AG20443 (cell line): ENCODE measurements at regions not wholly inside any gene's neighbourhood (a gene's known extent, or its start where the extent isn't known, plus 50 kb on each side); places are given as distances from the start of the nearest gene placed in this dataset.
A peak's percentile ranks its signal among the peaks of the same experiment; 100 is the strongest.
"Not testable (repeated sequence)": the region's sequence is repeated elsewhere in the genome, so short reads cannot be mapped to it uniquely, and the experiment has no call there.

ENCODE experiments used
- DNase-seq: peaks from one replicate; pipeline ENCODE4 v3.0.0; 2012; ENCODE audit warnings: low spot score, mixed read lengths

DNA sequence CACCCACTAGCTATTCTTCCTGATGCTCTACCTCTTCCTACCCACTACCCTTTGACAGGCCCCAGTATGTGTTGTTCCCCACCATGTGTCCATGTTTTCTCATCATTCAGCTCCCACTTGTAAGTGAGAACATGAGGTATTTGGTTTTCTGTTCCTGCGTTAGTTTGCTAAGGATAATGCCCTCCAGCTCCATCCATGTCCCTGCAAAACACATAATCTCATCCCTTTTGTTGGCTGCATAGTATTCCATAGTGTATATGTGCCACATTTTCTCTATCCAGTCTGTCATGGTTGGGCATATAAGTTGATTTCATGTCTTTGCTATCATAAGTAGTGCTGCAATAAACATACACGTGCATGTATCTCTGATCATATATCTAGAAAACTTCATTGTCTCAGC, 218.3 kb upstream of the STXBP5 start:
- no peak for DNase-seq

DNA sequence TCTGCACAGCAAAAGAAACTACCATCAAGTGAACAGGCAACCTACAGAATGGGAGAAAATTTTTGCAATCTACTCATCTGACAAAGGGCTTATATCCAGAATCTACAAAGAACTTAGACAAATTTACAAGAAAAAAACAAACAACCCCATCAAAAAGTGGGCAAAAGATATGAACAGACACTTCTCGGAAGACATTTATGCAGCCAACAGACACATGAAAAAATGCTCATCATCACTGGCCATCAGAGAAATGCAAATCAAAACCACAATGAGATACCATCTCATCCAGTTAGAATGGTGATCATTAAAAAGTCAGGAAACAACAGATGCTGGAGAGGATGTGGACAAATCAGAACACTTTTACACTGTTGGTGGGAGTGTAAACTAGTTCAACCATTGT, 216.3 kb upstream of the STXBP5 start:
- DNase-seq: not testable (repeated sequence)

DNA sequence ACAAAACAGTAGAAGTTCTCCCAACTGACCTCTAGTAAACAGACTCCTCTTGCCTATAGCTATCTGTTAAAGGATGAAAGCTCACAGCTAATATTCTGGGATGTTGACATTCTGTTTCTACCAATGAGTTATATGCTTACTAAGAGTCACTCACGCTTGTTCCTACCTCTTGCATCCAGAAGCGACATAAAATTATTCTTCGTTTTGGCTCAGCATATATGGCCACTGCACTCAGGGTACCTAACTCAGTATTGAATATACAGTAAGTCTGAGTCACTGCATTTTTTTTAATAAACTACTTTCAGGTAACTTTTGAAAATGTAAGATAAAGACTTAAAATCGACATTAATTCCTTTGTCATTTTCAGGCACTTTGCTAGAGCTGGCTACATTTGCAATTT, 214.4 kb upstream of the STXBP5 start:
- no peak for DNase-seq

DNA sequence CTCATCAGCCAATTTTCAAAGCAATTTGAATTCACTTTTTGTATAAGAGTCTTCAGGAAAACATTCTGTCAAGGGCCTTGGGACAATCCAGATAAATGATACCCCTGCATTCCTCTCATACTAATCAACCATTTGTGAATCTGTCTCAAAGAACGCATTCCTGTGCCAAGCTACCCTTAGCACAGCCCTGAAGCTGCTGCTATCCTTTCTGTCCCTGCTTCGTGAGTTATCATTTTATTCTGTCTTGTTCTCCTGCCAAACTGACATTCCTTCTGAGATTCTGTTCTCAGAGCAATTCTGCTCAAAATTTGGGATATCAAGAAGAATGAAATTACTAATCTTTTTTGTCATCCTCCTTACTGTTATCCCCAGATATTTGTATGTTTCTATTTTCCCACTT, 213.9 kb upstream of the STXBP5 start:
- peak; percentile 53 for DNase-seq

DNA sequence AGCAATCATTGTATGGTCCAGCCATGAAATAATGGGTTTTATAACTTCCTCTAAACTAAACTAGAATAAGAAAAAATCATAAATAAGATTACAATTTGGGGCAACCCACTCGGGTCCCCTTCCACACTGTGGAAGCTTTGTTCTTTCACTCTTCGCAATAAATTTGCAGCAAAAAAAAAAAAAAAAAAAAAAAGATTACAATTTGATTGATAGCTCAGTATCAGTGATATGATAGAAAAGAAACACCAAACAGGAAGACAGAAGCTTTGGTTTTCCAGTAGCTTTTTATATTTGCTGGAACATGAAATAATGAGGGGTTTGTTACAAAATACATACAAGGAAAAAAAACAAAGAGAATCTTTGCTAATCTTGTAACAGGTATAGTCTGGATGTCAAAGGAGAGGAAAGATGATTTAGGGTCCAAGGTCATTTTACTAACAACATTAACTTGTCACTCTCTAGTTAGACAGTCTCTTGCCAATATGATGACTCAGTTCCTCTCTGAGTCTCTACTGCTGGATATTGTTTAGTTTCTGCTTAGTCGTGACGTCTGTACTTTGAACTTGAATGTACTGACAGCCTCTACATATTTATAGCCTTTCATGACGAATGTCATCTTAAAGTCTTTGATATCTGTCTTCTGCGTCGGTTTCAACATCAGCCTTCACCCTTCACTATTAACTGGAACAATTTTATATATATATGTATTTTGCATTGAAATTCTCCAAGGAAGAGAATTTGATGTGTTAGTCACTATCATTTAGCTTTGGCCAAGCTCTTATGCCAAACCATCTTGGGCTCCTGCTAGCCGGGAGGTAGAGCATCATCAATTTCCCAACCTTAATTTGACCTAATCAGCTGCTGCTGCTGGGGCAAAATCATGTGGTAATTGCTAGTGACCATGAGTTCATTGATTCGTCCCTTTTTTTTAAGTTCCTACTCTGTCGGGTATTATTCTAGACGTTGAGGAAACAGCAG, 213.1 kb upstream of the STXBP5 start:
- DNase-seq: no peak

DNA sequence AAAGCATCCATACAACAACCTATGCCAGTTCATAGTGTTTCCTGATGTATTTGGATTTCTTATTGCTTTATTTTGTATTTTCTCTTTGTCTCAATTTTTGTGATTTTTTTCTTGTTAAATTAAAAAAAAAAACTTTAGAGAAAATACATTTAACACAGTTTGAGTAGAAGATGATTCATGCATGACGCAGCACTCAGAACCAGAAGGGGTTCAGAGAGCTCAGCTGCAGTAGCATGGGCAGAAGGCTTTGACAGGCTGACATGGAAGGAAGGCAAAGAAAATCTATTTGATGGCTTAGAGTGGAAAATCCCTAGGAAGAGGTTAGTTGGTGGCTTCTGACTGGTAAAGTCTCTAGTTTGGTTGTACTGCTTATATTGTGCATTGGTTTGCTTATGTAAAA, 207.2 kb upstream of the STXBP5 start:
- peak; percentile 31 for DNase-seq

DNA sequence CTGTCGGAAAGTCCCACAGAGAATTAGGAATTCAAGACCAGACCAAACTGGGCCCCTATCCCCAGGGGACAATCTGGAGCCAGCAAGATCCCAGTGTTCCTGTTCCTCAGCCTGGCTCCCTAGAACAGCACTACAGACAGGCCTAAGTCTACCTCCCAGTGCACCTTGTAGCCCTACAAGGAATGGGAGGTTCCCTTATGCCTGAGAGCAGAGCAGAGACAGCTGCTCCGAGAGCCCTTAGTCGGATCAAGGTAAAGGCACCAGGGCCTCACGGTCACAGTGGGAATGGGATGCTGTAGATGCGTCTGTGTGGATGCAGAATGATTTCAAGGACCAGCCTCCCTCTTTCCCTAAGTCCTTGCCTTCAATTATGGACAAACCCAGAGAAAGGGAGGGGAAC, 204.5 kb upstream of the STXBP5 start:
- no peak for DNase-seq

DNA sequence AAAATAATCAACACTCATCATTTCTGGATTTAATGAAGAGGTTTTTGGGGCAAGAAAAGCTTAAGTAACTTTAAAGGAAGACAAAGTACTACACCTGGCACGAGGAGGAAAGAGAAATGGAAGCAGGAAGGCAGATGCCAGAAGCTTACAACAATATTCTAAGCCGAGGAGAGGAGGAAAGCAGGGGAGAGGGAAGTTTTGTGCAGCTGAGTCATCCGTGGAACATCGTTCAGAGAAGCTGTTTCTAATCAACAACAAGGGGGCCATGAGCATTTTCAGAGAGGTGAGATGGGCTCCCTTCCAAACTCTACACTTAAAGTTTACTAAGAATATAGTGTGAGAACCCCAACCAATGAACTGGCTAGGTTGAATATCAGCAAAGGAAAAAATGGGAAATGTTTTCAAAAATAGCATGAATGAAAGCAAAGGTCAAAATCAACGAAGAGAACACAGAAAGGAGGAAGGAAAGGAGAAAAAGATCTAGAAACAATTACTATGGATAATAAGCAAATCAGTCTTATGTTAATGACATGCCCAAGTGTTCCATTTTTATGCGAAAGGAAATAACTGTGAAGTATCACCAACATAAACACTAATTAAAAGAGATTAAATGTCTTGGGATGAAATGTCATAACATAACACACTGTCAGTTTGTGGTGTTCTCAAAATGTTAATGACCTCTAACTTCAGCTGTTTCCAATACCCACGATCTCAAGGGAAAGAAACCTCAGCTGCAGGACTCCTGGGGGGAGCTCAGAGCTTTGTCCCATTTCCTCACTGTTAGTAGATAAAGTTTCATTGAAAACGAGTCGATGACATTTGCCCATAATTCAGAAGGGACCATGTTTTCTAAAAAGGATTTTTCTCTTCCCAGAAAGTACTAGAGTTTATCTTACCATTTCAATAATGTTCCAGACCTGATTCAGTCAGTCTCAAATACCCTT, 203.4 kb upstream of the STXBP5 start:
- peak; percentile 59 for DNase-seq

DNA sequence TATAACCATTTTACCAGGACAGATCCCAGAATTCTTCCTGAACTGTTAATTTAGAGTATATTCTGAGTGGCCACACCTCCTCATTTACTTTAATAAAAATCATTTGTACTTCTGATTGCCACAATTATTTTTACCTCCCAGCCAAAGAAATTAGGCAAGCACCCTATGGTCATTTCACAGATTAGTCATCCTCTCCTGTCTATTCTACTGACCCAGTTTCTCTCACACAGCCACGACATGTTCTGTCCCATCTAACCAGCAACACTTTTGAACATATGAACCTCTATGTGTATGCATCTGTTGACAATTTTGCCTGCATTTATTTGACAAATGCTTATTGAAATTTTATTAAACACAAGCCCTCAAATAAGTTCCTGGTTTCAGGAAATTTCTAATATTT, 202.6 kb upstream of the STXBP5 start:
- peak; percentile 23 for DNase-seq

DNA sequence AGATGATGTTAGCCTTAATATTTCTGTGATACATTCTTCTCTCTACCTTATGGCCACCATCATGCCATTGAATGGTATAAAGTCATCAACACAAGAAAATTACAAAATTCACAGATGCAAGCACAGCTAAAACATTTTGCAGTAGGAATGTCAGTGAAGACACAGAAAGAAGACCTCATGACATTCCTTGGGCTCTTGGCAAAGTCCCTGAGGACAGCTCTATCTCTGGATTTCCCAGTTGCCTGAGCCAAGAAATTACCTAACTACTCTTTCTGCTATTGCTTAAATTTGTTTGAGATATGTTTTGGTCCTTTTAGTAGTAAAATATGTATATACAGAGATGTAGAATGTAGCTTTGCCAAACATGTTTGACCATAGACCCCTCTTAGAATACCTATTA, 201.0 kb upstream of the STXBP5 start:
- DNase-seq: peak; percentile 13

DNA sequence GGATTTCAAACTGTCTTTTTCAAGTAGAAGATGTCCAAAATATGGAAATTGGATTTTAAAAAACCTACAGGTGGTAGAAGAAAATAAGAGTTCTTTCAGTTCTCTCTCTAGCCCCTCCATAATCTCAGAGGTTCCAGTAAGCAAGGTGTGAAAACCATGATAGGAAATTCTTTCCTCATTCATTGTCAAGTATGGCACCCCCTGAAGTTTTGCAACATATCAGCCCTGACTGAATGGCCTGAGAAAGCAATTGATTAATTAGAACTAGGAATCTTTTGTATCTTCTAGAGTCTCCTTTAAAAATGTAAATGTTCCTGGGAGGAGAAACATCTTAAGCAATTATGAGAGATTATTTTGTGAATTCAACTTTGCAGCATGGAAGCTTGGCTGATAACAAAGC, 198.7 kb upstream of the STXBP5 start:
- no peak for DNase-seq

DNA sequence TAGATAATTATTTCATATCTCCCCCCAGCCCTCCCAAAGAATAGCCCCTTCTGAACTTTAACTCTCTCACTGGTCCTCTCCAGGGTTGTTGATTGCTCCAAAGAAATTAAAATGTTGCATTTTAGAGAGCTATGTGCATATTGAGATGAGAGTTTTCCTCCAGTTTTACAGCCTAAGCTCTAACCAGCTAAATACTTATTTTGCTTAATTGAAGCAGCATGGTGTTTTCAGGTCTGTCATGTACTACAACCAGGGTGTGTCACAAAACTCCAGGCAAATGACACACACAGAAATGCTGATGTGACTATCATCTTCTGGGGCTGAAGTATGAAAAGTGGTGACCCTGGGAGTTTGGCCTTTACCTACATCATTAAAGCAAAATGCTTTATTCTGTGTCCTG, 196.8 kb upstream of the STXBP5 start:
- no peak for DNase-seq

DNA sequence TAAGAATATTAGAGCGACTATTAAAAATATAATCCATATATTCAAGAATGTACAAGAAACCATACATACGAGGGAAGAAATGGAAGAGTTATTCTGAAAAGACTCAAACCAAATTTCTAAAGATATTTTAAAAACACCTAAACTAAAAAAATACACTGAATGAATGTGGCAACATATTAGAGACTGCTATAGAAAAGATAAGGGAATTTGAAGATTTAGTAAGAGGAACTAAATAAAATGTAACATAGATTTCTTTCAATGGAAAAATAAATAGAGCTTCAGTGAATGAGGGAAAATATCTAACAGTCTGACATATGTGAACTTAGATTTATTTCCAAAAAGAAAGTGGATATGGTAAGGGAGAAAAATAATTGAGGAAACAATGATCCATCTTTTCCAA, 194.9 kb upstream of the STXBP5 start:
- no peak for DNase-seq

DNA sequence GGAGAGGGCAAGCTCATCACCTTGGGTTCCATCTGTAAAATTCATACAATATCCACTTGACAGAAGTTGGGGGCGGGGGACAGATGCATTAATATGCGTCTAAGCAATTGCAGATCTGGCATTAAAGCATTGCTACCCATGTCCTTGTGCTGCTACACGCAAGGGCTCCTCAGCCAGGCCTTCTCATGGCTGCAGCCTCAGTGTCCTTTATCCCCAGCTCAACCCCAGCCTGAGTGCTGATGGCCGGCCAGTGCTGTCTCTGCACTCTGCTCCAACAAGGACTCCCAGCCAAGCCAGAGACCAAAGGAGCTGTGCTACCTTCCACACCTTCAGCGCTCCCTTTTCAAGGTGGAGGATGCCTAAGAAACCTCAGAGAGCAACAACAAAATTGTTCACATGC, 188.5 kb upstream of the STXBP5 start:
- DNase-seq: no peak

DNA sequence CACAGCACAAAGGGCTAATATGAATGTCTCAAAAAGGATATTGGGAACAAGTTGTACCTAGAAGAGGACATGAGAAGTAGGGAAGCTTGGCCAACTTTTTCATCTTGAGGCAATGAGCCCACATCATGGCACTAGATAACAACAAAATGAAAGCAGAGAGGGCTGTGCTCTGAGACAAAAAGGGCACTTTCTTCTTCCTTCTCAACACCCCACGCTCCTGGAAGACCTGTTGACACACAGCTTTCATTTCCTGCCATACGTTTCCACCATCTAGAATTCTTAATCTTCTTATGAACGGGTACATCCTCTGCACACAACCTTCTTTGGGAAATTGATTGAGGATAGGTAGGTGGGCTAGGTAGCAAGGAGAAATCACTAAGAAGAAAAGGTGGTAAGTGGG, 187.8 kb upstream of the STXBP5 start:
- no peak for DNase-seq

DNA sequence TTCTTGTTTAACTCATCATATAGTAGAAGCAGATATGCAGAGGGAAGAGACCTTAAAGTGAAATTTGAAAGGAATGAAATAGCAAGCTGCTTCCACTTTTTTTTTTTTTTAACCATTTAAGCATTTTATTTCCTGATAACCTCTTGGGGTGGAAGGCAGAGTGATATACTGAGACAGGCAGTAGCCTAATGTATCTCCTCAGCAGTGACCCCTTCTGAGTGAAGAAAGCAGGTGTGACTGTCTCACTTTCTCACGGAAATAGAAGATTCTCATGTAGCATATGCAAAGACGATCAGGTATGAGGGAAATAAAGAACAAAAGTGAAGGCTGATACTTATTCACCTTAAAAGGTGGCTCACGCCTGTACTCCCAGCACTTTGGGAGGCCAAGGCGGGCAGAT, 187.1 kb upstream of the STXBP5 start:
- no peak for DNase-seq

DNA sequence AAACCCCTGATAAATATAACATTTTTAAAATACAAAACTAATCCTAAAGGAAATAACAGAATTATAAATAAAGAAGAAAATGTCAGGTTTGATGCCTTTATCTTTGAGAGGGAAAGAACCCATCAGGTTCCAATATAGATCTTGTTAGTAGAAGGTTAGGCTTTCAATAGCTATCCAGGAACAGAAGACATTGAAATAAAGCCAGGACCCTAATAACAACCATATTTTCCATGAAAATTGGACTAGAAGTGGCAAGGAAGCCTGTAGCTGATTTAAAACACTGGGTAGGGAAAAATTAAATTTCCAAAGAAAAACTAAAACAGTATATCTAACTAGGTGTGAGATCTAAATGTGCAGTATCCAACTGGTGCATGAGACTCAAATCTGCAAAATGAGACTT, 185.2 kb upstream of the STXBP5 start:
- no peak for DNase-seq

DNA sequence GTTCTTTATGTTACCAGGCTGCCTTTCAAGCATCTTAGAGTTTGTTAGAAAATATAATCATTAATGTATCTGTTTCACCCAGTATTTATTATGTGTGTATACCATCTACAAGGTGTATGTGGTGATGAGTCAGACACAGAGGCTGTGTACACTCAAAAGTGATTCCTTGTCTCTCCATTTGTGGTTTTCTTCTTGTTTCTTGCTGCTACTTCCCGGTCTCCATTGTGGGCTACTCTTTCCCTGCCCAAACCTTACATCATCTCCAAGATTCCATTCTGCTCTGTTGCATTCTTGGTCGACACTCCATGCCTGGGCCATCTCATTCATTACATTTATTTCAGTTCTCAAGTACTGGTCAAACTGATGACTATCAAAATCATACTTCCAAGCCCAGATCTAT, 182.2 kb upstream of the STXBP5 start:
- no peak for DNase-seq

DNA sequence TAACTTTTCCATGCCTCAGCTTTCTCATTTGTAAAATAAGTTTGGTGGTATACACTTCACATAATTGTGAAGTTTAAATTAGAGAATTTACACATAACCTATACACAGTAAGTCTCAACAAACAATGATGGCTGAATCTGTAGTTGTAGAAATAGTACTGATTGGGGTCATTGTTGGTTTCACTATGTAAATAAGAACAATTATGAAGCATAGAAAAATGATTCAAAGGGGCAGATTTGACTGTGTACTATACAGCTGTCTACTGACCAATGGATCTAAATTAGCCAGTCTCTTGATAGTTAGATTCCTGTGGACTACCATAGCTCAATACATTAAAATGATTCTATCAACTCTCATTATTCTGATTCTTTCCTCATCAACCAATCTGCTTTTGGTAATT, 181.1 kb upstream of the STXBP5 start:
- DNase-seq: no peak

DNA sequence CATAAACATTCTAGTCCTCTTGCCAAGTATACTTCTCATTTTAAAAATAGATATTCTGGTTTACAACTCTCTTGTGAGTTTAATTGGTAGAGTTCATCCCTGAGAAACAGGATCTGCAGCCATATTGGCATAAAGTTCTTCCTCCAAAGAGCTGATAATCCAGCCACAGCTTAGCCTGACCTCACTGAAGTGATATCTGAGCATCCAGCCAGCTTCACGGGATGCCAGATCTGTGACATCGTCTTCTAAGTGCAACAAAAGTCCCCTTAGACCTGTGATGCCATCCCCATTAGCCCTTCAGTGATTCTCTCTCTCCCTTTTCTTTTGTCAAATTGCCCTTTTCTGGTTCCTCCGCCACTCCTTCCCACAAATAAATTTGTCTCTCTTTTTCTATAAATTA, 180.6 kb upstream of the STXBP5 start:
- no peak for DNase-seq

DNA sequence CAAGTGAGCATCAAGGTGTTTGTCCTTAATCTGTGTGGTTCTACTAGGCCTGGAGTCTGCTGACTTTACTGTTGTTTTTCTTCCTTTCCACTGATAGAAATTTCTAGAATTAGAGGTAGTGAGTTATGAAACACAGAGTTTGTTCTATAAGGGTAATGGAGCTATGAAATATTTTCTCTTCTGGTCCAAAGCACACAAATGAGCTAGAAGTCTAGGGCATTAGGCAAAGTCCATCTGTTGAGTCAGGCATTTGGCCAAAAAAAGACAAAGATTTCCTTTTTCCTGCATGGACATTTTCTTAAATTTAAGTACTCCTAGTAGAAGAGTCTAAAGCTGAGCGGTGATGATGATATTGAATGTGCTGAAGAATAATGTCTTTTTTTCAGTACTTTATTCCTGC, 174.3 kb upstream of the STXBP5 start:
- DNase-seq: no peak

DNA sequence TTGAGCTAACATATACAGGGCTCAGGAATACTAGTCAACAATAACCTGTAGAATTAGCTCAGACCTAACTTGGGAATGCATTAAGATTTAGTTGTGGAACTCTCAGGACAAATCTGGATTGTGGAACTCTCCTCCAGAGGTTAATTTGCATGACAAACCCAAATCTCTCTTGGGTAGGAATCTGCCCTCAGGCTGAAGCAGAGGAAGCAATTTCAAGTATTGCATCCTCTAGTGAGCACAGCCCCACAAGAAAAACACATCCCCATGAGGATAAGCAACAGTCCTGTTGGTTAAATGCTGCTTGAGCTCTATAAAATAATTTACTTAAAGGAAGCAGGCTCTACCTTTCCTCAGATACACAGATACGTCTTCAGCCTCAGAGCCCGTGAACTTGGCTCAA, 170.9 kb upstream of the STXBP5 start:
- peak; percentile 32 for DNase-seq

DNA sequence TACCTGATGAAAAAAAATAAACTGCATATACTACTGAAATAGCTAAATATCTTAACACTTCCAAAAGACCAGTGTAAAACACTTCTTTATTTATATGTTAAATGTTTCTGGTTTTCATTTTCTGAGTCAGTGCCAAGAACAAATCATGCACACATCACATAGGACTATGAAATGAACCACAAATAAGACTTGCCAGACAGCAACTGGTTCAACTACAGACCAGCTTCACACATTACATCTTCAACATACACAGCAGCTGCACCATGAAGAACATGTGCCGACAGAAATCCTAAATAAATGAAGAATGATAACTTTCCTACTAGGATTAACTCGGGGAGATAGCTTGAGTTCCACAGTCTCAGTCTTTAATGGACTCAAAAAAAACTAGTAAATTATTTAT, 168.3 kb upstream of the STXBP5 start:
- no peak for DNase-seq
